Pancreas (tissue), 10 donors: ENCODE measurements at regions not wholly inside any gene's neighbourhood (a gene's known extent, or its start where the extent isn't known, plus 50 kb on each side); places are given as distances from the start of the nearest gene placed in this dataset.

ENCODE experiments used
- ATAC-seq, 4 donors: fragments of 200-7000 bp; cut with Tn5 transposase; one replicate each; pipeline versions ENCODE4 v1.8.0 to v1.9.1; 2020; ENCODE audit warnings: mild to moderate bottlenecking in 4 of 4, moderate library complexity in 4 of 4
- DNase-seq, 6 donors: peaks; one replicate each; pipeline ENCODE4 v3.0.0-alpha.2; 2020
- FAIRE-seq: peaks from 2 replicates; lab custom pipeline; 2012; peaks lifted over from hg19 to GRCh38; lab: Jason Lieb, UNC
- H3K27ac ChIP-seq, 4 donors: fragments of 200-600 bp; sonication (generic); 1 replicate in 3 of 4; 2 replicates in 1 of 4; pipeline versions ENCODE4 v1.5.0 to v1.8.0; 2020
- H3K27me3 ChIP-seq, 4 donors: fragments of 200-600 bp; one replicate each; pipeline ENCODE4 v1.8.0; 2021
- H3K36me3 ChIP-seq, 3 donors: fragments of 200-600 bp; sonication (generic) in 1 of 3; one replicate each; pipeline versions ENCODE4 v1.5.0 to v1.8.0; 2020 to 2021
- H3K4me1 ChIP-seq, 3 donors: fragments of 200-600 bp; one replicate each; pipeline ENCODE4 v1.8.0; 2021
- H3K4me3 ChIP-seq, 4 donors: fragments of 200-600 bp; sonication (generic) in 2 of 4; one replicate each; pipeline versions ENCODE4 v1.5.0 to v1.8.0; 2020 to 2021
- H3K9me3 ChIP-seq, 4 donors: fragments of 200-600 bp; one replicate each; pipeline ENCODE4 v1.8.0; 2021
- CTCF ChIP-seq, 4 donors: fragments of 200-600 bp; sonication (generic) in 3 of 4; IDR thresholded peaks; one replicate each; pipeline versions ENCODE4 v1.5.0 to v1.8.0; 2021; ENCODE audit warnings: antibody characterized with exemption in 4 of 4
- WGBS, 2 donors: extraction: QIAGEN DNeasy Blood & Tissue Kit; methylation state at CpG; one replicate each; pipeline ENCODE4 v1.1.7; 2013; 5-methylcytosine and 5-hydroxymethylcytosine counted together
- intact Hi-C, 3 donors: fragments of 100-400 bp; cut with DNase I; formaldehyde crosslinking; loops; one replicate each; pipeline versions ENCODE4 v1.11.1 to v1.14.2; 2022
- donor health status: healthy with polysubstance abuse.
- donor health status: DM: no; HTN: no; CAD: no; lungs with moderate emphysema.
- donor health status: DM: no; HTN: no; CAD: no.
- donor health status: control.
- donor health status: control.
- donor health status: Bipolar disorder and iron deficiency.
- donor health status: DM: yes; HTN: yes; CAD: no.
- donor health status: DM: no; HTN: no; CAD: no.
- donor health status: DM: no; HTN: no; CAD: no.
- donor health status: DM: yes; HTN: yes; CAD: no.

- intact Hi-C loops, result no loop called here
- 80 to 81% methylated on average over 3 of the region's 3 CpGs for WGBS, 2 donors
These were observed 329.3 kb upstream of the THBS1 start for GRCh38 chr15:39251413-39252133.

GRCh38 chr15:39252134-39252470 is 328.8 kb upstream of the THBS1 start:
- no peak for ATAC-seq
- intact Hi-C loops, result no loop called here
- H3K36me3 ChIP-seq, result no peaks in the 10 kb centered on the region
- TF ChIP-seq CTCF (IDR thresholded peaks at IDR 0.05), result no peak
- H3K27ac ChIP-seq, result no peak overlapping the region
- no peaks in the 10 kb centered on the region for H3K27me3 ChIP-seq
- no peak for DNase-seq
- no peak overlapping the region for H3K4me3 ChIP-seq
- peaks cover 9 to 23% (median 22%) of the 10 kb centered on the region in 3 donors for H3K4me1 ChIP-seq
- no peaks in the 10 kb centered on the region for H3K9me3 ChIP-seq
- 91 to 99% methylated on average over 4 of the region's 4 CpGs for WGBS, 2 donors
- FAIRE-seq, result no peak

More at GRCh38 chr15:39251413-39252133, 329.3 kb upstream of the THBS1 start:
- ATAC-seq (no peak), DNase-seq (no peak), FAIRE-seq (no peak)
- no peaks in the 10 kb centered on the region for H3K36me3 ChIP-seq
- H3K27me3 ChIP-seq, result no peaks in the 10 kb centered on the region
- no peak for TF ChIP-seq CTCF (IDR thresholded peaks at IDR 0.05)
- H3K4me3 ChIP-seq, result no peak overlapping the region
- no peaks in the 10 kb centered on the region for H3K9me3 ChIP-seq
- H3K4me1 ChIP-seq, result peaks cover 6 to 23% (median 18%) of the 10 kb centered on the region in 3 donors
- H3K27ac ChIP-seq, result no peak overlapping the region

GRCh38 chr15:39253552-39253951 is 327.3 kb upstream of the THBS1 start:
- ATAC-seq, result no peak
- H3K4me1 ChIP-seq, result peaks cover 9 to 19% (median 17%) of the 10 kb centered on the region in 3 donors
- FAIRE-seq, result no peak
- no peaks in the 10 kb centered on the region for H3K9me3 ChIP-seq
- intact Hi-C loops, result no loop called here
- 83 to 95% methylated on average over 1 of the region's 1 CpG for WGBS, 2 donors
- H3K4me3 ChIP-seq, result no peak overlapping the region
- no peaks in the 10 kb centered on the region for H3K36me3 ChIP-seq
- H3K27me3 ChIP-seq, result no peaks in the 10 kb centered on the region
- TF ChIP-seq CTCF (IDR thresholded peaks at IDR 0.05), result no peak
- no peak for DNase-seq
- no peak overlapping the region for H3K27ac ChIP-seq

GRCh38 chr15:39254181-39254580 is 326.7 kb upstream of the THBS1 start:
- Histone ChIP-seq H3K4me3 (no peak overlapping the region), H3K9me3 (no peaks in the 10 kb centered on the region), H3K4me1 (peaks cover 9 to 15% (median 11%) of the 10 kb centered on the region in 3 donors), H3K27me3 (no peaks in the 10 kb centered on the region), H3K36me3 (no peaks in the 10 kb centered on the region), H3K27ac (no peak overlapping the region)
- FAIRE-seq, result no peak
- intact Hi-C loops, result no loop called here
- 97 to 98% methylated on average over 4 of the region's 4 CpGs for WGBS, 2 donors
- DNase-seq, result no peak
- no peak for TF ChIP-seq CTCF (IDR thresholded peaks at IDR 0.05)
- ATAC-seq, result no peak

GRCh38 chr15:39255760-39256159 is 325.1 kb upstream of the THBS1 start:
- DNase-seq (peak; percentile 64 to 92 (median 84)), FAIRE-seq (no peak), ATAC-seq (peak; percentile 92 to 96 (median 94))
- TF ChIP-seq CTCF (IDR thresholded peaks at IDR 0.05), result no peak
- Histone ChIP-seq H3K9me3 (no peaks in the 10 kb centered on the region), H3K27me3 (no peaks in the 10 kb centered on the region), H3K27ac (peak overlapping the region in 3 of 4 donors; percentile 11 to 75 (median 47)), H3K36me3 (no peaks in the 10 kb centered on the region), H3K4me1 (peaks cover 9 to 18% (median 11%) of the 10 kb centered on the region in 3 donors), H3K4me3 (no peak overlapping the region)
- intact Hi-C loops, result no loop called here
- WGBS, 2 donors, result 39 to 40% methylated on average over 7 of the region's 7 CpGs
